ENCODE measurements at regions not wholly inside any gene's neighbourhood (a gene's known extent, or its start where the extent isn't known, plus 50 kb on each side); places are given as distances from the start of the nearest gene placed in this dataset.

GRCh38 chr18:77401173-77401572 is 151.5 kb downstream of the GALR1 start:
- TF ChIP-seq CTCF (optimal IDR thresholded peaks at IDR 0.05 in 1 of 3, IDR thresholded peaks at IDR 0.05 in 1 of 3, conservative IDR thresholded peaks at IDR 0.05 in 1 of 3; ENCODE audit: extremely low read depth in 1 of 3, insufficient read depth in 2 of 3, low read length in 3 of 3) (no peak), EZH2 (IDR thresholded peaks at IDR 0.05; ENCODE audit: low read length) (no peak)

Data from keratinocyte (primary cell).